ENCODE measurements at regions not wholly inside any gene's neighbourhood (a gene's known extent, or its start where the extent isn't known, plus 50 kb on each side); places are given as distances from the start of the nearest gene placed in this dataset.

- no peak for TF ChIP-seq CTCF (IDR thresholded peaks at IDR 0.05; ENCODE audit: insufficient read depth, low read depth, low read length, missing control alignments)
- no peak for DNase-seq (ENCODE audit: low read depth)
- H3K4me3 ChIP-seq (ENCODE audit: low read depth, low read length), result no peak overlapping the region
Observed at GRCh38 chrX:113330416-113330815, 489.8 kb upstream of the AMOT start.

GRCh38 chrX:113315927-113316326 is 475.3 kb upstream of the AMOT start:
- no peak overlapping the region for H3K4me3 ChIP-seq (ENCODE audit: low read depth, low read length)
- no peak for TF ChIP-seq CTCF (IDR thresholded peaks at IDR 0.05; ENCODE audit: insufficient read depth, low read depth, low read length, missing control alignments)
- no peak for DNase-seq (ENCODE audit: low read depth)

GRCh38 chrX:113305496-113305895 is 464.9 kb upstream of the AMOT start:
- no peak for DNase-seq (ENCODE audit: low read depth)
- TF ChIP-seq CTCF (IDR thresholded peaks at IDR 0.05; ENCODE audit: insufficient read depth, low read depth, low read length, missing control alignments), result no peak
- no peak overlapping the region for H3K4me3 ChIP-seq (ENCODE audit: low read depth, low read length)

GRCh38 chrX:113300580-113300979 is 459.9 kb upstream of the AMOT start:
- no peak for DNase-seq (ENCODE audit: low read depth)
- TF ChIP-seq CTCF (IDR thresholded peaks at IDR 0.05; ENCODE audit: insufficient read depth, low read depth, low read length, missing control alignments), result no peak
- no peak overlapping the region for H3K4me3 ChIP-seq (ENCODE audit: low read depth, low read length)

- no peak for TF ChIP-seq CTCF (IDR thresholded peaks at IDR 0.05; ENCODE audit: insufficient read depth, low read depth, low read length, missing control alignments)
- no peak overlapping the region for H3K4me3 ChIP-seq (ENCODE audit: low read depth, low read length)
- no peak for DNase-seq (ENCODE audit: low read depth)
Observed at GRCh38 chrX:113297437-113297836, 456.8 kb upstream of the AMOT start.

- no peak for TF ChIP-seq CTCF (IDR thresholded peaks at IDR 0.05; ENCODE audit: insufficient read depth, low read depth, low read length, missing control alignments)
- no peak overlapping the region for H3K4me3 ChIP-seq (ENCODE audit: low read depth, low read length)
- DNase-seq (ENCODE audit: low read depth), result no peak
Observed at GRCh38 chrX:113289503-113289902, 448.9 kb upstream of the AMOT start.

- TF ChIP-seq CTCF (IDR thresholded peaks at IDR 0.05; ENCODE audit: insufficient read depth, low read depth, low read length, missing control alignments), result no peak
Observed at GRCh38 chrX:113287761-113288160, 447.1 kb upstream of the AMOT start.

More at GRCh38 chrX:113287761-113288160, 447.1 kb upstream of the AMOT start:
- no peak for DNase-seq (ENCODE audit: low read depth)
- no peak overlapping the region for H3K4me3 ChIP-seq (ENCODE audit: low read depth, low read length)
